Smooth muscle cell (in vitro differentiated cells): ENCODE measurements at regions not wholly inside any gene's neighbourhood (a gene's known extent, or its start where the extent isn't known, plus 50 kb on each side); places are given as distances from the start of the nearest gene placed in this dataset.

Source experiments
- DNase-seq: peaks from one replicate; lab custom pipeline; 2025; ENCODE audit not compliant: unreplicated experiment; lab: John Stamatoyannopoulos, UW
- H2AFZ ChIP-seq: fragments of 200-600 bp; sonication (generic); 2 replicates; pipeline ENCODE4 v1.6.0; 2016; ENCODE audit warnings: antibody characterized with exemption, low read depth, mild to moderate bottlenecking
- H3F3A ChIP-seq: fragments of 200-600 bp; sonication (generic); 2 replicates; pipeline ENCODE4 v1.6.0; 2017; ENCODE audit warnings: antibody characterized with exemption, low read depth
- H3K27ac ChIP-seq: fragments of 200-600 bp; sonication (generic); 2 replicates; pipeline ENCODE4 v1.5.1; 2016; ENCODE audit warnings: low read depth, mild to moderate bottlenecking
- H3K27me3 ChIP-seq: fragments of 200-600 bp; sonication (generic); 2 replicates; pipeline ENCODE4 v1.6.1; 2016; ENCODE audit warnings: low read depth, mild to moderate bottlenecking
- H3K36me3 ChIP-seq: fragments of 200-600 bp; sonication (generic); 2 replicates; pipeline ENCODE4 v1.5.1; 2016; ENCODE audit warnings: low read depth
- H3K4me1 ChIP-seq: fragments of 200-600 bp; sonication (generic); 2 replicates; pipeline ENCODE4 v1.5.1; 2016; ENCODE audit warnings: low read depth
- H3K4me2 ChIP-seq: fragments of 200-600 bp; sonication (generic); 2 replicates; pipeline ENCODE4 v1.6.0; 2016; ENCODE audit warnings: mild to moderate bottlenecking
- H3K4me3 ChIP-seq: fragments of 200-600 bp; sonication (generic); 2 replicates; pipeline ENCODE4 v1.5.1; 2016; ENCODE audit warnings: mild to moderate bottlenecking
- H3K79me2 ChIP-seq: fragments of 200-600 bp; sonication (generic); 2 replicates; pipeline ENCODE4 v1.6.0; 2016; ENCODE audit warnings: low read depth, mild to moderate bottlenecking
- H3K9ac ChIP-seq: fragments of 200-600 bp; sonication (generic); 2 replicates; pipeline ENCODE4 v1.6.0; 2016; ENCODE audit warnings: low read depth
- H3K9me3 ChIP-seq: fragments of 200-600 bp; sonication (generic); replicated peaks from 2 replicates; pipeline ENCODE4 v1.5.1; 2016; ENCODE audit warnings: low read depth
- H4K20me1 ChIP-seq: fragments of 200-600 bp; sonication (generic); 2 replicates; pipeline ENCODE4 v1.6.0; 2016; ENCODE audit warnings: low read depth
- WGBS: methylation state at CpG from one replicate; pipeline ENCODE4 v1.1.7; 2016; ENCODE audit warnings: low lambda C conversion rate; 5-methylcytosine and 5-hydroxymethylcytosine counted together
- TF ChIP-seq, protein P1 (sequence below): fragments of 200-600 bp; sonication (generic); IDR thresholded peaks from 2 replicates; pipeline ENCODE4 v1.5.1; 2017; ENCODE audit warnings: borderline replicate concordance, mild to moderate bottlenecking, antibody characterized with exemption; ENCODE audit not compliant: insufficient read depth, poor library complexity, severe bottlenecking

GRCh38 chrX:34299451-34299967 lies 167.4 kb upstream of the FAM47A start:
- no peaks in the 10 kb centered on the region for H3K9me3 ChIP-seq
- H3F3A ChIP-seq, result no peaks in the 10 kb centered on the region
- H3K4me3 ChIP-seq, result no peak overlapping the region
- DNase-seq, result no peak
- H3K9ac ChIP-seq, result no peak overlapping the region
- no peaks in the 10 kb centered on the region for H4K20me1 ChIP-seq
- TF ChIP-seq, protein P1, sequence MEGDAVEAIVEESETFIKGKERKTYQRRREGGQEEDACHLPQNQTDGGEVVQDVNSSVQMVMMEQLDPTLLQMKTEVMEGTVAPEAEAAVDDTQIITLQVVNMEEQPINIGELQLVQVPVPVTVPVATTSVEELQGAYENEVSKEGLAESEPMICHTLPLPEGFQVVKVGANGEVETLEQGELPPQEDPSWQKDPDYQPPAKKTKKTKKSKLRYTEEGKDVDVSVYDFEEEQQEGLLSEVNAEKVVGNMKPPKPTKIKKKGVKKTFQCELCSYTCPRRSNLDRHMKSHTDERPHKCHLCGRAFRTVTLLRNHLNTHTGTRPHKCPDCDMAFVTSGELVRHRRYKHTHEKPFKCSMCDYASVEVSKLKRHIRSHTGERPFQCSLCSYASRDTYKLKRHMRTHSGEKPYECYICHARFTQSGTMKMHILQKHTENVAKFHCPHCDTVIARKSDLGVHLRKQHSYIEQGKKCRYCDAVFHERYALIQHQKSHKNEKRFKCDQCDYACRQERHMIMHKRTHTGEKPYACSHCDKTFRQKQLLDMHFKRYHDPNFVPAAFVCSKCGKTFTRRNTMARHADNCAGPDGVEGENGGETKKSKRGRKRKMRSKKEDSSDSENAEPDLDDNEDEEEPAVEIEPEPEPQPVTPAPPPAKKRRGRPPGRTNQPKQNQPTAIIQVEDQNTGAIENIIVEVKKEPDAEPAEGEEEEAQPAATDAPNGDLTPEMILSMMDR, result no peak
- no peaks in the 10 kb centered on the region for H3K36me3 ChIP-seq
- no peak overlapping the region for H3K4me2 ChIP-seq
- H3K4me1 ChIP-seq, result no peaks in the 10 kb centered on the region
- H2AFZ ChIP-seq, result no peak overlapping the region
- H3K27me3 ChIP-seq, result no peaks in the 10 kb centered on the region
- WGBS, result 47% methylated on average over 2 of the region's 2 CpGs
- H3K27ac ChIP-seq, result no peak overlapping the region
- H3K79me2 ChIP-seq, result no peaks in the 10 kb centered on the region

DNA sequence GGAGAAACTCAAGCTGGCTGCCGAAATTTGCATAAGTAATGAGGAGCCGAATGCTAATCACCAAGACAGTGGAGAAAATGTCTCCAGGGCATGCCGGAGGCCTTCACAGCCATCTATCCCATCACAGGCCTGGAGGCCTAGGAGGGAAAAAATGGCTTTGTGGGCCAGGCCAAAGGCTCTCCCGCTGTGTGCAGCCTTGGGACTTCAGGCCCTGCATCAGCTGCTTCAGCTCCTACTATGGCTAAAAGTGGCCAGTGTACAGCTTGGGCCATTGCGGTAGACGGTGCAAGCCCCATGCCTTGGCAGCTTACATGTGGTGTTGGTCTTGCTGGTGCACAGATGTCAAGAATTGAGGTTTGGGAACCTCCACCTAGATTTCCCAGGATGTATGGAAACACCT lies 162.6 kb upstream of the FAM47A start:
- Histone ChIP-seq H4K20me1 (no peaks in the 10 kb centered on the region), H2AFZ (no peak overlapping the region), H3K4me1 (no peaks in the 10 kb centered on the region), H3K79me2 (no peaks in the 10 kb centered on the region), H3K36me3 (no peaks in the 10 kb centered on the region), H3K4me2 (no peak overlapping the region), H3F3A (no peaks in the 10 kb centered on the region), H3K9ac (no peak overlapping the region), H3K4me3 (no peak overlapping the region), H3K27me3 (no peaks in the 10 kb centered on the region), H3K9me3 (no peaks in the 10 kb centered on the region), H3K27ac (no peak overlapping the region)
- TF ChIP-seq, protein P1, result no peak
- WGBS, result 94% methylated on average over 6 of the region's 6 CpGs
- no peak for DNase-seq

DNA sequence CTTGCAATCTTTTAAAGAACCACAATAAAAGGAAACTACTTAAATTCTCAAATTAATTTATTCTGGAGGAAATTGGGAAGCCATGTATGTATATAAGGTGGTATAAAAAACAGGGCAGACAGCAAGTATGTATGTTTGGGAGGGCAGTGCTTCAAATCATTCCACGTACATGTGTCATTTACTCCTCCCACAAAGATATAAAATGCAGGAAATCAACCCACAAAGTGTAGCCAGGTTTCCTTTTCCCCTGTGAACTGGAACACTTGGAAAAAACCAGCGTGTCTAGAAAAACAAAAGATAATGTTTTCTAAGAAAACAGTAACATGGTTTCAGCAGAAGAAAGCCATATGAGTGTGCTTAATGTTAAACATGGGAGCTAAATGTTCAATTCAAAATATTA lies 156.7 kb upstream of the FAM47A start:
- 49% methylated on average over 2 of the region's 2 CpGs for WGBS
- Histone ChIP-seq H3F3A (no peaks in the 10 kb centered on the region), H3K9ac (no peak overlapping the region), H3K4me1 (no peaks in the 10 kb centered on the region), H4K20me1 (no peaks in the 10 kb centered on the region), H3K4me3 (no peak overlapping the region), H2AFZ (peak overlapping the region; percentile 15), H3K79me2 (no peaks in the 10 kb centered on the region), H3K36me3 (no peaks in the 10 kb centered on the region), H3K9me3 (no peaks in the 10 kb centered on the region), H3K4me2 (no peak overlapping the region), H3K27me3 (no peaks in the 10 kb centered on the region), H3K27ac (no peak overlapping the region)
- TF ChIP-seq, protein P1, result no peak
- no peak for DNase-seq

GRCh38 chrX:34279866-34280560 lies 147.9 kb upstream of the FAM47A start:
- no peaks in the 10 kb centered on the region for H3K36me3 ChIP-seq
- no peak for DNase-seq
- TF ChIP-seq, protein P1, result no peak
- H3K4me1 ChIP-seq, result no peaks in the 10 kb centered on the region
- H3K79me2 ChIP-seq, result no peaks in the 10 kb centered on the region
- 76% methylated on average over 5 of the region's 5 CpGs for WGBS
- H3K4me2 ChIP-seq, result no peak overlapping the region
- H4K20me1 ChIP-seq, result no peaks in the 10 kb centered on the region
- H3K27ac ChIP-seq, result no peak overlapping the region
- no peak overlapping the region for H3K9ac ChIP-seq
- H3F3A ChIP-seq, result no peaks in the 10 kb centered on the region
- no peak overlapping the region for H2AFZ ChIP-seq
- no peaks in the 10 kb centered on the region for H3K27me3 ChIP-seq
- no peaks in the 10 kb centered on the region for H3K9me3 ChIP-seq
- no peak overlapping the region for H3K4me3 ChIP-seq
